ENCODE measurements at regions not wholly inside any gene's neighbourhood (a gene's known extent, or its start where the extent isn't known, plus 50 kb on each side); places are given as distances from the start of the nearest gene placed in this dataset.

GRCh38 chr5:40312205-40312604 lies 367.5 kb upstream of the PTGER4 start (continued):
- TF ChIP-seq CTCF (IDR thresholded peaks at IDR 0.05): no peak
- TF ChIP-seq BHLHE40 (IDR thresholded peaks at IDR 0.05; ENCODE audit: low read depth, low read length): no peak
- no peak for TF ChIP-seq HMGXB4 (CRISPR knock-in tag; IDR thresholded peaks at IDR 0.05; ENCODE audit: borderline replicate concordance)
- TF ChIP-seq ESRRA (IDR thresholded peaks at IDR 0.05; ENCODE audit: borderline replicate concordance, low read length): no peak
- TF ChIP-seq NR3C1 (IDR thresholded peaks at IDR 0.05): no peak
- TF ChIP-seq CBX8 (IDR thresholded peaks at IDR 0.05): no peak
- TF ChIP-seq CEBPB (IDR thresholded peaks at IDR 0.05): no peak

- no peaks in the 10 kb centered on the region for H3K9me3 ChIP-seq
- POLR2A ChIA-PET: no interaction called here
- WGBS (ENCODE audit: missing lambda C conversion rate): 63% methylated on average over 2 of the region's 2 CpGs
- ATAC-seq (no peak), FAIRE-seq (no peak), DNase-seq (ENCODE audit: low read depth in 1 of 2, low spot score in 1 of 2) (no peak)
- no peak overlapping the region for H3K27ac ChIP-seq
- no peak overlapping the region for H3K4me2 ChIP-seq
- no peak overlapping the region for H3K4me3 ChIP-seq
- CTCF ChIA-PET: no interaction called here
- TF ChIP-seq RNF2 (IDR thresholded peaks at IDR 0.05; ENCODE audit: borderline replicate concordance, low read depth) (no peak), POLR2AphosphoS2 (conservative IDR thresholded peaks at IDR 0.05; ENCODE audit: low read length) (no peak), E2F6 (IDR thresholded peaks at IDR 0.05; ENCODE audit: borderline replicate concordance, low read depth) (no peak), EHF (CRISPR knock-in tag; IDR thresholded peaks at IDR 0.05) (no peak), CEBPB (IDR thresholded peaks at IDR 0.05) (no peak), HDAC2 (IDR thresholded peaks at IDR 0.05) (no peak), HOXB13 (CRISPR knock-in tag; IDR thresholded peaks at IDR 0.05; ENCODE audit: low read depth) (no peak), NFE2L2 (conservative IDR thresholded peaks at IDR 0.05; ENCODE audit: low read length) (no peak), CHD2 (IDR thresholded peaks at IDR 0.05; ENCODE audit: low read length, partially characterized antibody) (no peak), ZFP36 (IDR thresholded peaks at IDR 0.05; ENCODE audit: borderline replicate concordance, partially characterized antibody) (no peak), KDM5A (IDR thresholded peaks at IDR 0.05) (no peak), RFX5 (IDR thresholded peaks at IDR 0.05) (no peak), HES2 (IDR thresholded peaks at IDR 0.05) (no peak), NPAS2 (CRISPR knock-in tag; IDR thresholded peaks at IDR 0.05; ENCODE audit: borderline replicate concordance) (no peak), NR3C1 (IDR thresholded peaks at IDR 0.05) (no peak), HMGXB4 (CRISPR knock-in tag; IDR thresholded peaks at IDR 0.05; ENCODE audit: borderline replicate concordance) (no peak)
- no peaks in the 10 kb centered on the region for H3K4me1 ChIP-seq
Observed at GRCh38 chr5:40309851-40310250, 369.9 kb upstream of the PTGER4 start.

- Histone ChIP-seq H3K27ac (no peak overlapping the region), H3K9me3 (no peaks in the 10 kb centered on the region), H3K4me2 (no peak overlapping the region), H3K4me1 (no peaks in the 10 kb centered on the region), H3K4me3 (no peak overlapping the region)
- FAIRE-seq: no peak
- CTCF ChIA-PET: no interaction called here
- ATAC-seq: no peak
- POLR2A ChIA-PET: no interaction called here
- TF ChIP-seq KDM1A (IDR thresholded peaks at IDR 0.05; ENCODE audit: low read depth): no peak
- no peak for TF ChIP-seq E2F6 (IDR thresholded peaks at IDR 0.05; ENCODE audit: borderline replicate concordance, low read depth)
- no peak for TF ChIP-seq GATA3 (IDR thresholded peaks at IDR 0.05; ENCODE audit: borderline replicate concordance)
- TF ChIP-seq HOXA7 (CRISPR knock-in tag; IDR thresholded peaks at IDR 0.05): no peak
- TF ChIP-seq NPAS2 (CRISPR knock-in tag; IDR thresholded peaks at IDR 0.05; ENCODE audit: borderline replicate concordance): no peak
- no peak for DNase-seq (ENCODE audit: low read depth in 1 of 2, low spot score in 1 of 2)
Observed at GRCh38 chr5:40308867-40309266, 370.8 kb upstream of the PTGER4 start.
